ENCODE measurements at regions not wholly inside any gene's neighbourhood (a gene's known extent, or its start where the extent isn't known, plus 50 kb on each side); places are given as distances from the start of the nearest gene placed in this dataset.

DNA sequence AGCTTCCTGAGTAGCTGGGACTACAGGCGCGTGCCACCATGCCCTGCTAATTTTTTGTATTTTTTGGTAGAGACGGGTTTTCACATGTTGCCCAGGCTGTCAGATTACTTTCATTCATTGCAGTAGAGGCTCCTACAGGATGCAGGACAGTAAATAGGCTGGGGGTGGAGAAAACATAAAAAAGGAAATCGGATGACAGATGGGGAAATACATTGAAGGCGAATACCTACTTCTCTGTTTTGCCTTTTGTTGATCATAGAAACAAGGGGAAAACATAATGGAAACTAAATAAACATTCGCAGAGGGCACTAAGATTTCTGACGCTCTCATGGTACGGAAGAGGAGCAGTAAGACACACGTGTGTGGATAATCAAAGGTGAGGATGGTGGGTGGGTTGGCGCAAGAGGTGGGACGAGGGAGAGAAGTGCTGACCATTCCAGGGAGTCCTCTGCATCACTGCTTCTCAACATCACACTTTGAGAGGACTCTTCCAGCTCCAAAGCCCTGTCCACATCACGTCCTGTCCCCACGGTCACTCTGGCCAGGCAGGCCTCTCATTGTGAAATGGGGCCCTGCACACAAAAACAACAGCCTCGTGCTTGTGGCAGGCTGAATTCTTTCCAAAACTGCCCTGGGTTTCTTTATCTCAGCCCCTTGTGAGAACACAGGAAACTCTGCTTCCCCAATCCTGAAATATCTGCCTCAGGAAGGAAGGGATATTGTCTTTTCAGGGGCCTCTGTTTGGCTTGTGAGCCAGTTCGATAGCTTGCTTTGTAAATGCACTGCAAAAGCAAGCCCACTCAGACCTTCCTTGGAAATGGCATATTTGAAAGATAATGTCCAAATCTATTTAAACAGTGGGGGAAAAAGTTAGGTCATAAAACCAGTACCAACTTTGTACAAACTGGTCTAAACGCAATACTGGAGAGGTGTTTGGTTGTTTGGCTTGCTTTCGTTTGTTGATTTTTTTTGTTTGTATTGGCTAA, 188.5 kb downstream of the FOXO1 start:
- TF ChIP-seq, protein P1, sequence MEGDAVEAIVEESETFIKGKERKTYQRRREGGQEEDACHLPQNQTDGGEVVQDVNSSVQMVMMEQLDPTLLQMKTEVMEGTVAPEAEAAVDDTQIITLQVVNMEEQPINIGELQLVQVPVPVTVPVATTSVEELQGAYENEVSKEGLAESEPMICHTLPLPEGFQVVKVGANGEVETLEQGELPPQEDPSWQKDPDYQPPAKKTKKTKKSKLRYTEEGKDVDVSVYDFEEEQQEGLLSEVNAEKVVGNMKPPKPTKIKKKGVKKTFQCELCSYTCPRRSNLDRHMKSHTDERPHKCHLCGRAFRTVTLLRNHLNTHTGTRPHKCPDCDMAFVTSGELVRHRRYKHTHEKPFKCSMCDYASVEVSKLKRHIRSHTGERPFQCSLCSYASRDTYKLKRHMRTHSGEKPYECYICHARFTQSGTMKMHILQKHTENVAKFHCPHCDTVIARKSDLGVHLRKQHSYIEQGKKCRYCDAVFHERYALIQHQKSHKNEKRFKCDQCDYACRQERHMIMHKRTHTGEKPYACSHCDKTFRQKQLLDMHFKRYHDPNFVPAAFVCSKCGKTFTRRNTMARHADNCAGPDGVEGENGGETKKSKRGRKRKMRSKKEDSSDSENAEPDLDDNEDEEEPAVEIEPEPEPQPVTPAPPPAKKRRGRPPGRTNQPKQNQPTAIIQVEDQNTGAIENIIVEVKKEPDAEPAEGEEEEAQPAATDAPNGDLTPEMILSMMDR (IDR thresholded peaks at IDR 0.05) = no peak
- TF ChIP-seq POLR2A (IDR thresholded peaks at IDR 0.05) = no peak
- no peak for TF ChIP-seq POLR2AphosphoS5 (IDR thresholded peaks at IDR 0.05)

Data from breast epithelium (tissue), 3 donors.